GM12891 (cell line): ENCODE measurements at regions not wholly inside any gene's neighbourhood (a gene's known extent, or its start where the extent isn't known, plus 50 kb on each side); places are given as distances from the start of the nearest gene placed in this dataset.

Experiments used
- POLR2A ChIP-seq: IDR thresholded peaks from 2 replicates; pipeline ENCODE4 v1.6.1; 2011; ENCODE audit warnings: low read depth, low read length, control low read depth
- POLR2AphosphoS5 ChIP-seq: IDR thresholded peaks from 2 replicates; pipeline ENCODE4 v1.6.1; 2011; ENCODE audit warnings: low read depth, low read length, control low read depth
- SPI1 ChIP-seq: IDR thresholded peaks from 2 replicates; pipeline ENCODE4 v1.6.1; 2011; ENCODE audit warnings: low read depth, low read length, control low read depth
- TAF1 ChIP-seq: IDR thresholded peaks from 2 replicates; pipeline ENCODE4 v1.6.1; 2011; ENCODE audit warnings: low read depth, low read length, control low read depth

- TF ChIP-seq POLR2A (no peak), POLR2AphosphoS5 (no peak), SPI1 (no peak), TAF1 (no peak)
These were observed 491.9 kb upstream of the ROBO1 start for GRCh38 chr3:80259736-80260135.
